ENCODE measurements at regions not wholly inside any gene's neighbourhood (a gene's known extent, or its start where the extent isn't known, plus 50 kb on each side); places are given as distances from the start of the nearest gene placed in this dataset.
A peak's percentile ranks its signal among the peaks of the same experiment; 100 is the strongest.

GRCh38 chr1:58209575-58209974, 337.0 kb downstream of the OMA1 start:
- H3K9me3 ChIP-seq (replicated peaks; ENCODE audit: control insufficient read depth, low read depth, low read length), result no peaks in the 10 kb centered on the region
- WGBS (ENCODE audit: insufficient coverage), result no CpG with 5 or more reads among the region's 3 CpGs
- H3K4me3 ChIP-seq (ENCODE audit: low read length), result no peak overlapping the region
- no peaks in the 10 kb centered on the region for H3K27me3 ChIP-seq (ENCODE audit: control insufficient read depth, insufficient read depth, low read length)
- no peaks in the 10 kb centered on the region for H3K36me3 ChIP-seq (ENCODE audit: control insufficient read depth, insufficient read depth, low read length)
- no peak overlapping the region for H3K27ac ChIP-seq (ENCODE audit: low read length)
- no peaks in the 10 kb centered on the region for H3K4me1 ChIP-seq (ENCODE audit: control insufficient read depth, insufficient read depth, low read length)
- no peak for DNase-seq

GRCh38 chr1:58206749-58207148, 339.8 kb downstream of the OMA1 start:
- WGBS (ENCODE audit: insufficient coverage), result 100% methylated on average over 1 of the region's 1 CpG
- DNase-seq, result no peak

GRCh38 chr1:58204284-58204683, 342.2 kb downstream of the OMA1 start:
- WGBS (ENCODE audit: insufficient coverage), result no CpG with 5 or more reads among the region's 3 CpGs
- H3K27me3 ChIP-seq (ENCODE audit: control insufficient read depth, insufficient read depth, low read length), result no peaks in the 10 kb centered on the region
- no peak overlapping the region for H3K4me3 ChIP-seq (ENCODE audit: low read length)
- no peaks in the 10 kb centered on the region for H3K9me3 ChIP-seq (replicated peaks; ENCODE audit: control insufficient read depth, low read depth, low read length)
- H3K36me3 ChIP-seq (ENCODE audit: control insufficient read depth, insufficient read depth, low read length), result no peaks in the 10 kb centered on the region
- no peak for DNase-seq
- no peak overlapping the region for H3K27ac ChIP-seq (ENCODE audit: low read length)
- no peaks in the 10 kb centered on the region for H3K4me1 ChIP-seq (ENCODE audit: control insufficient read depth, insufficient read depth, low read length)

More at GRCh38 chr1:58206749-58207148, 339.8 kb downstream of the OMA1 start:
- no peaks in the 10 kb centered on the region for H3K4me1 ChIP-seq (ENCODE audit: control insufficient read depth, insufficient read depth, low read length)
- no peaks in the 10 kb centered on the region for H3K27me3 ChIP-seq (ENCODE audit: control insufficient read depth, insufficient read depth, low read length)
- H3K9me3 ChIP-seq (replicated peaks; ENCODE audit: control insufficient read depth, low read depth, low read length), result no peaks in the 10 kb centered on the region
- no peak overlapping the region for H3K27ac ChIP-seq (ENCODE audit: low read length)
- H3K4me3 ChIP-seq (ENCODE audit: low read length), result no peak overlapping the region
- H3K36me3 ChIP-seq (ENCODE audit: control insufficient read depth, insufficient read depth, low read length), result no peaks in the 10 kb centered on the region

- WGBS (ENCODE audit: insufficient coverage), result no CpG with 5 or more reads among the region's 2 CpGs
- H3K9me3 ChIP-seq (replicated peaks; ENCODE audit: control insufficient read depth, low read depth, low read length), result no peaks in the 10 kb centered on the region
- no peak overlapping the region for H3K27ac ChIP-seq (ENCODE audit: low read length)
- H3K27me3 ChIP-seq (ENCODE audit: control insufficient read depth, insufficient read depth, low read length), result no peaks in the 10 kb centered on the region
- no peaks in the 10 kb centered on the region for H3K4me1 ChIP-seq (ENCODE audit: control insufficient read depth, insufficient read depth, low read length)
- H3K36me3 ChIP-seq (ENCODE audit: control insufficient read depth, insufficient read depth, low read length), result no peaks in the 10 kb centered on the region
- DNase-seq, result no peak
- no peak overlapping the region for H3K4me3 ChIP-seq (ENCODE audit: low read length)
Measured at GRCh38 chr1:58201492-58202106, 344.9 kb downstream of the OMA1 start.

GRCh38 chr1:58200437-58200836, 346.1 kb downstream of the OMA1 start:
- no peaks in the 10 kb centered on the region for H3K36me3 ChIP-seq (ENCODE audit: control insufficient read depth, insufficient read depth, low read length)
- H3K27ac ChIP-seq (ENCODE audit: low read length), result no peak overlapping the region
- no peaks in the 10 kb centered on the region for H3K9me3 ChIP-seq (replicated peaks; ENCODE audit: control insufficient read depth, low read depth, low read length)
- no peak for DNase-seq
- no peaks in the 10 kb centered on the region for H3K27me3 ChIP-seq (ENCODE audit: control insufficient read depth, insufficient read depth, low read length)
- H3K4me1 ChIP-seq (ENCODE audit: control insufficient read depth, insufficient read depth, low read length), result no peaks in the 10 kb centered on the region
- H3K4me3 ChIP-seq (ENCODE audit: low read length), result no peak overlapping the region

- DNase-seq, result no peak
Measured at GRCh38 chr1:58197811-58198210, 348.7 kb downstream of the OMA1 start.

GRCh38 chr1:58190267-58190988, 356.1 kb downstream of the OMA1 start:
- H3K27ac ChIP-seq (ENCODE audit: low read length), result no peak overlapping the region
- H3K9me3 ChIP-seq (replicated peaks; ENCODE audit: control insufficient read depth, low read depth, low read length), result no peaks in the 10 kb centered on the region
- H3K4me1 ChIP-seq (ENCODE audit: control insufficient read depth, insufficient read depth, low read length), result no peaks in the 10 kb centered on the region
- H3K36me3 ChIP-seq (ENCODE audit: control insufficient read depth, insufficient read depth, low read length), result no peaks in the 10 kb centered on the region
- DNase-seq, result peak; percentile 3
- 61% methylated on average over 7 of the region's 10 CpGs for WGBS (ENCODE audit: insufficient coverage)
- H3K4me3 ChIP-seq (ENCODE audit: low read length), result no peak overlapping the region
- H3K27me3 ChIP-seq (ENCODE audit: control insufficient read depth, insufficient read depth, low read length), result no peaks in the 10 kb centered on the region

More at GRCh38 chr1:58197811-58198210, 348.7 kb downstream of the OMA1 start:
- no peak overlapping the region for H3K4me3 ChIP-seq (ENCODE audit: low read length)
- H3K9me3 ChIP-seq (replicated peaks; ENCODE audit: control insufficient read depth, low read depth, low read length), result no peaks in the 10 kb centered on the region
- no CpG with 5 or more reads among the region's 1 CpG for WGBS (ENCODE audit: insufficient coverage)
- no peaks in the 10 kb centered on the region for H3K27me3 ChIP-seq (ENCODE audit: control insufficient read depth, insufficient read depth, low read length)
- H3K36me3 ChIP-seq (ENCODE audit: control insufficient read depth, insufficient read depth, low read length), result no peaks in the 10 kb centered on the region
- no peaks in the 10 kb centered on the region for H3K4me1 ChIP-seq (ENCODE audit: control insufficient read depth, insufficient read depth, low read length)
- H3K27ac ChIP-seq (ENCODE audit: low read length), result no peak overlapping the region

- no peaks in the 10 kb centered on the region for H3K36me3 ChIP-seq (ENCODE audit: control insufficient read depth, insufficient read depth, low read length)
- no peak overlapping the region for H3K27ac ChIP-seq (ENCODE audit: low read length)
- no peaks in the 10 kb centered on the region for H3K4me1 ChIP-seq (ENCODE audit: control insufficient read depth, insufficient read depth, low read length)
- no peak overlapping the region for H3K4me3 ChIP-seq (ENCODE audit: low read length)
- 91% methylated on average over 2 of the region's 3 CpGs for WGBS (ENCODE audit: insufficient coverage)
- H3K27me3 ChIP-seq (ENCODE audit: control insufficient read depth, insufficient read depth, low read length), result no peaks in the 10 kb centered on the region
- H3K9me3 ChIP-seq (replicated peaks; ENCODE audit: control insufficient read depth, low read depth, low read length), result no peaks in the 10 kb centered on the region
- DNase-seq, result no peak
Measured at GRCh38 chr1:58189453-58189852, 357.1 kb downstream of the OMA1 start.

GRCh38 chr1:58183286-58183685, 363.2 kb downstream of the OMA1 start:
- DNase-seq, result no peak
- no CpG with 5 or more reads among the region's 2 CpGs for WGBS (ENCODE audit: insufficient coverage)
- no peaks in the 10 kb centered on the region for H3K27me3 ChIP-seq (ENCODE audit: control insufficient read depth, insufficient read depth, low read length)
- no peaks in the 10 kb centered on the region for H3K36me3 ChIP-seq (ENCODE audit: control insufficient read depth, insufficient read depth, low read length)
- no peak overlapping the region for H3K27ac ChIP-seq (ENCODE audit: low read length)
- H3K9me3 ChIP-seq (replicated peaks; ENCODE audit: control insufficient read depth, low read depth, low read length), result no peaks in the 10 kb centered on the region
- H3K4me3 ChIP-seq (ENCODE audit: low read length), result no peak overlapping the region
- no peaks in the 10 kb centered on the region for H3K4me1 ChIP-seq (ENCODE audit: control insufficient read depth, insufficient read depth, low read length)

- no peak for DNase-seq
- Histone ChIP-seq H3K36me3 (ENCODE audit: control insufficient read depth, insufficient read depth, low read length) (no peaks in the 10 kb centered on the region), H3K4me3 (ENCODE audit: low read length) (no peak overlapping the region), H3K9me3 (replicated peaks; ENCODE audit: control insufficient read depth, low read depth, low read length) (no peaks in the 10 kb centered on the region), H3K4me1 (ENCODE audit: control insufficient read depth, insufficient read depth, low read length) (no peaks in the 10 kb centered on the region), H3K27ac (ENCODE audit: low read length) (no peak overlapping the region), H3K27me3 (ENCODE audit: control insufficient read depth, insufficient read depth, low read length) (no peaks in the 10 kb centered on the region)
- no CpG with 5 or more reads among the region's 2 CpGs for WGBS (ENCODE audit: insufficient coverage)
Measured at GRCh38 chr1:58180537-58180936, 366.0 kb downstream of the OMA1 start.
